GM23338 (cell line): ENCODE measurements at regions not wholly inside any gene's neighbourhood (a gene's known extent, or its start where the extent isn't known, plus 50 kb on each side); places are given as distances from the start of the nearest gene placed in this dataset.

Experiments used
- CREB1 ChIP-seq: fragments of 250-450 bp; sonication (Bioruptor Pico); IDR thresholded peaks from 2 replicates; pipeline ENCODE4 v1.5.0; 2020; ENCODE audit warnings: low read depth, mild to moderate bottlenecking, moderate library complexity
- EZH2 ChIP-seq: fragments of 200-600 bp; sonication (generic); IDR thresholded peaks from one replicate; pipeline ENCODE4 v1.8.0; 2017; ENCODE audit warnings: antibody characterized with exemption, mild to moderate bottlenecking, low read depth; ENCODE audit not compliant: unreplicated experiment
- EZH2phosphoT487 ChIP-seq: fragments of 200-600 bp; sonication (generic); IDR thresholded peaks from one replicate; pipeline ENCODE4 v1.8.1; 2018; ENCODE audit warnings: antibody characterized with exemption; ENCODE audit not compliant: unreplicated experiment
- JUNB ChIP-seq: IDR thresholded peaks from one replicate; pipeline ENCODE4 v1.6.1; 2016; ENCODE audit warnings: antibody characterized with exemption; ENCODE audit not compliant: unreplicated experiment
- NANOG ChIP-seq: IDR thresholded peaks from 2 replicates; pipeline ENCODE4 v1.6.1; 2016; ENCODE audit warnings: antibody characterized with exemption, borderline replicate concordance
- POLR2AphosphoS5 ChIP-seq: IDR thresholded peaks from 2 replicates; pipeline ENCODE4 v1.6.1; 2016; ENCODE audit warnings: antibody characterized with exemption, low read depth
- REST ChIP-seq: IDR thresholded peaks from one replicate; pipeline ENCODE4 v1.6.1; 2018; ENCODE audit warnings: antibody characterized with exemption; ENCODE audit not compliant: unreplicated experiment
- STAT1 ChIP-seq: IDR thresholded peaks from one replicate; pipeline ENCODE4 v1.6.1; 2016; ENCODE audit warnings: antibody characterized with exemption; ENCODE audit not compliant: unreplicated experiment
- ZNF114 ChIP-seq: fragments of 250-450 bp; sonication (Bioruptor Pico); IDR thresholded peaks from 2 replicates; pipeline ENCODE4 v1.5.0; 2020; ENCODE audit warnings: mild to moderate bottlenecking, moderate library complexity
- ZNF331 ChIP-seq: fragments of 250-450 bp; sonication (Bioruptor Pico); IDR thresholded peaks from 2 replicates; pipeline ENCODE4 v1.5.0; 2020; ENCODE audit warnings: low read depth, mild to moderate bottlenecking, moderate library complexity
- ZNF462 ChIP-seq: fragments of 250-450 bp; sonication (Bioruptor Pico); IDR thresholded peaks from 2 replicates; pipeline ENCODE4 v1.5.0; 2020; ENCODE audit warnings: mild to moderate bottlenecking, moderate library complexity
- TF ChIP-seq, protein P1 (sequence below): IDR thresholded peaks from 2 replicates; pipeline ENCODE4 v1.6.1; 2016; ENCODE audit warnings: antibody characterized with exemption

GRCh38 chr4:19030048-19030447, 1008.5 kb upstream of the LCORL start (continued):
- TF ChIP-seq ZNF462 (no peak), ZNF114 (CRISPR knock-in tag) (no peak), STAT1 (no peak), POLR2AphosphoS5 (no peak), JUNB (no peak), EZH2phosphoT487 (no peak), ZNF331 (CRISPR knock-in tag) (no peak), CREB1 (CRISPR knock-in tag) (no peak), NANOG (no peak), EZH2 (no peak), REST (no peak)
- TF ChIP-seq, protein P1, sequence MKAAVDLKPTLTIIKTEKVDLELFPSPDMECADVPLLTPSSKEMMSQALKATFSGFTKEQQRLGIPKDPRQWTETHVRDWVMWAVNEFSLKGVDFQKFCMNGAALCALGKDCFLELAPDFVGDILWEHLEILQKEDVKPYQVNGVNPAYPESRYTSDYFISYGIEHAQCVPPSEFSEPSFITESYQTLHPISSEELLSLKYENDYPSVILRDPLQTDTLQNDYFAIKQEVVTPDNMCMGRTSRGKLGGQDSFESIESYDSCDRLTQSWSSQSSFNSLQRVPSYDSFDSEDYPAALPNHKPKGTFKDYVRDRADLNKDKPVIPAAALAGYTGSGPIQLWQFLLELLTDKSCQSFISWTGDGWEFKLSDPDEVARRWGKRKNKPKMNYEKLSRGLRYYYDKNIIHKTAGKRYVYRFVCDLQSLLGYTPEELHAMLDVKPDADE, result no peak
